Transverse colon (tissue), 4 donors: ENCODE measurements at regions not wholly inside any gene's neighbourhood (a gene's known extent, or its start where the extent isn't known, plus 50 kb on each side); places are given as distances from the start of the nearest gene placed in this dataset.

Experiments
- POLR2A ChIP-seq: fragments of 450-650 bp; IDR thresholded peaks from one replicate; pipeline ENCODE4 v1.6.1; 2016; ENCODE audit warnings: antibody characterized with exemption, mild to moderate bottlenecking, moderate library complexity
- POLR2AphosphoS5 ChIP-seq, 3 donors: sonication (generic); formaldehyde crosslinking; IDR thresholded peaks; one replicate each; pipeline ENCODE4 v1.6.1; 2016; ENCODE audit warnings: antibody characterized with exemption in 3 of 3
- TF ChIP-seq, protein P1 (sequence below), 5 experiments: fragments of 200-600 bp in 3 of 5; fragments of 450-650 bp in 2 of 5; sonication (generic) in 3 of 5; IDR thresholded peaks; 1 replicate in 2 of 5; 2 replicates in 3 of 5; pipeline ENCODE4 v1.5.1; 2016 to 2017; ENCODE audit warnings: antibody characterized with exemption in 5 of 5, inconsistent platforms in 3 of 5, mild to moderate bottlenecking in 2 of 5, moderate library complexity in 1 of 5

DNA sequence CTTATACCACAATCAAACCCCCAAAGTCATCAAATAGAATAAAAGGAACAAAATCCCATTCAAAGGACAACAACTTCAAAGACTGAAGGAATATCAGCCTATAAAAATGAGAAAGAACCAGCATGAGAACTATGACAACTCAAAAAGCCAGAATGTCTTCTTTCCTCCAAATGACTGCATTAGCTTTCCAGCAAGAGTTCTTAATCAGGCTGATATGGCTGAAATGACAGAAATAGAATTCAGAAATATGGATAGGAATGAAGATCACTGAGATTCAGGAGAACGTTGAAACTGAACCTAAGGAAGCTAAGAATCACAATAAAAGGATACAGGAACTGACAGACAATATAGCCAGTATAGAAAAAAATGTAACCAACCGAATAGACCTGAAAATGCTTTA is 109.5 kb downstream of the SINHCAF start:
- TF ChIP-seq, protein P1, sequence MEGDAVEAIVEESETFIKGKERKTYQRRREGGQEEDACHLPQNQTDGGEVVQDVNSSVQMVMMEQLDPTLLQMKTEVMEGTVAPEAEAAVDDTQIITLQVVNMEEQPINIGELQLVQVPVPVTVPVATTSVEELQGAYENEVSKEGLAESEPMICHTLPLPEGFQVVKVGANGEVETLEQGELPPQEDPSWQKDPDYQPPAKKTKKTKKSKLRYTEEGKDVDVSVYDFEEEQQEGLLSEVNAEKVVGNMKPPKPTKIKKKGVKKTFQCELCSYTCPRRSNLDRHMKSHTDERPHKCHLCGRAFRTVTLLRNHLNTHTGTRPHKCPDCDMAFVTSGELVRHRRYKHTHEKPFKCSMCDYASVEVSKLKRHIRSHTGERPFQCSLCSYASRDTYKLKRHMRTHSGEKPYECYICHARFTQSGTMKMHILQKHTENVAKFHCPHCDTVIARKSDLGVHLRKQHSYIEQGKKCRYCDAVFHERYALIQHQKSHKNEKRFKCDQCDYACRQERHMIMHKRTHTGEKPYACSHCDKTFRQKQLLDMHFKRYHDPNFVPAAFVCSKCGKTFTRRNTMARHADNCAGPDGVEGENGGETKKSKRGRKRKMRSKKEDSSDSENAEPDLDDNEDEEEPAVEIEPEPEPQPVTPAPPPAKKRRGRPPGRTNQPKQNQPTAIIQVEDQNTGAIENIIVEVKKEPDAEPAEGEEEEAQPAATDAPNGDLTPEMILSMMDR (IDR thresholded peaks at IDR 0.05) = no peak
- no peak for TF ChIP-seq POLR2AphosphoS5 (IDR thresholded peaks at IDR 0.05)
- no peak for TF ChIP-seq POLR2A
